Stimulated activated CD4-positive, alpha-beta T cell treated with anti-CD3 and anti-CD28 coated beads, Interleukin-12 subunit alpha, Interleukin-12 subunit beta, amount 100 ng/mL, for 48 hours (primary cell): ENCODE measurements at regions not wholly inside any gene's neighbourhood (a gene's known extent, or its start where the extent isn't known, plus 50 kb on each side); places are given as distances from the start of the nearest gene placed in this dataset.
"Not testable (repeated sequence)": the region's sequence is repeated elsewhere in the genome, so short reads cannot be mapped to it uniquely, and the experiment has no call there.

Source experiments
- DNase-seq, 3 donors: peaks; one replicate each; pipeline ENCODE4 v3.0.0-alpha.2; 2020; ENCODE audit warnings: low read depth in 2 of 3, low spot score in 1 of 3

GRCh38 chr3:80769683-80770082 is 991.8 kb downstream of the GBE1 start:
- DNase-seq, result no peak

- no peak for DNase-seq
Measured at GRCh38 chr3:80767604-80768003, 993.8 kb downstream of the GBE1 start.

GRCh38 chr3:80754969-80755368 is 987.2 kb upstream of the ROBO1 start:
- no peak for DNase-seq

GRCh38 chr3:80753021-80753420 is 985.2 kb upstream of the ROBO1 start:
- no peak for DNase-seq

- DNase-seq, result no peak
Measured at GRCh38 chr3:80750637-80751036, 982.8 kb upstream of the ROBO1 start.

- no peak for DNase-seq
Measured at GRCh38 chr3:80734920-80735319, 967.1 kb upstream of the ROBO1 start.

GRCh38 chr3:80734483-80734882 is 966.7 kb upstream of the ROBO1 start:
- DNase-seq, result no peak

- no peak for DNase-seq
Measured at GRCh38 chr3:80733522-80734176, 965.9 kb upstream of the ROBO1 start.

GRCh38 chr3:80727561-80727960 is 959.8 kb upstream of the ROBO1 start:
- DNase-seq, result not testable (repeated sequence)

- not testable (repeated sequence) for DNase-seq
Measured at GRCh38 chr3:80709597-80710322, 942.0 kb upstream of the ROBO1 start.

GRCh38 chr3:80705290-80705689 is 937.5 kb upstream of the ROBO1 start:
- no peak for DNase-seq

GRCh38 chr3:80701349-80701748 is 933.6 kb upstream of the ROBO1 start:
- no peak for DNase-seq

- no peak for DNase-seq
Measured at GRCh38 chr3:80697291-80697690, 929.5 kb upstream of the ROBO1 start.

- no peak for DNase-seq
Measured at GRCh38 chr3:80696280-80696679, 928.5 kb upstream of the ROBO1 start.

GRCh38 chr3:80688814-80689213 is 921.0 kb upstream of the ROBO1 start:
- DNase-seq, result no peak

GRCh38 chr3:80682951-80683350 is 915.2 kb upstream of the ROBO1 start:
- DNase-seq, result no peak

GRCh38 chr3:80682235-80682634 is 914.4 kb upstream of the ROBO1 start:
- no peak for DNase-seq

GRCh38 chr3:80677796-80678195 is 910.0 kb upstream of the ROBO1 start:
- no peak for DNase-seq

GRCh38 chr3:80676866-80677265 is 909.1 kb upstream of the ROBO1 start:
- no peak for DNase-seq

GRCh38 chr3:80676261-80676660 is 908.5 kb upstream of the ROBO1 start:
- no peak for DNase-seq

GRCh38 chr3:80675790-80676189 is 908.0 kb upstream of the ROBO1 start:
- DNase-seq, result no peak

- no peak for DNase-seq
Measured at GRCh38 chr3:80668600-80669294, 900.9 kb upstream of the ROBO1 start.
